HL-60 (cell line): ENCODE measurements at regions not wholly inside any gene's neighbourhood (a gene's known extent, or its start where the extent isn't known, plus 50 kb on each side); places are given as distances from the start of the nearest gene placed in this dataset.

ENCODE experiments used
- GABPA ChIP-seq: IDR thresholded peaks from 2 replicates; pipeline ENCODE4 v1.6.1; 2012; ENCODE audit warnings: low read depth
- POLR2AphosphoS5 ChIP-seq: IDR thresholded peaks from 2 replicates; pipeline ENCODE4 v1.6.1; 2012; ENCODE audit warnings: low read depth
- TF ChIP-seq, protein P1 (sequence below): IDR thresholded peaks from one replicate; pipeline ENCODE4 v1.5.1; 2011; ENCODE audit warnings: low read length, control low read depth, inconsistent platforms; ENCODE audit not compliant: insufficient read depth
- TF ChIP-seq, protein P2 (sequence below): IDR thresholded peaks from 2 replicates; pipeline ENCODE4 v1.6.1; 2012; ENCODE audit warnings: low read depth; ENCODE audit not compliant: insufficient replicate concordance

DNA sequence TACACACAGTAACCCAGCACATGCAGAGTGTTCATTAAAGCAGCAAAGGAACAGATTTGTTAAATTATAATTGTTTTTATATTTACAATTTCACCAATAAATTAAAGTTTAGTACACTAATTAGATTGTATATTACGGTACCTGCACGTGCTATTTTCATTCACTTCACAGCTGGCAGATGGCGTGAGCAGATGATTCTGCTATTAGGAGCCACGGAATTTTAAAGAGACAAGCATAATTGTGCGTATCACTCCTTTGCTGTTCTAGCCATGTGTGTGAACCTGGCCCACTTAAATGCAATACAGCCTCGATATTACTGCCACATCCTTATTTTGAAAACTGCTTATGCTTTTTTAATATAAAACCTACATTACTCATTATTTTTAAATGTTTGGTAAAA is 332.8 kb upstream of the SOX11 start:
- TF ChIP-seq, protein P1, sequence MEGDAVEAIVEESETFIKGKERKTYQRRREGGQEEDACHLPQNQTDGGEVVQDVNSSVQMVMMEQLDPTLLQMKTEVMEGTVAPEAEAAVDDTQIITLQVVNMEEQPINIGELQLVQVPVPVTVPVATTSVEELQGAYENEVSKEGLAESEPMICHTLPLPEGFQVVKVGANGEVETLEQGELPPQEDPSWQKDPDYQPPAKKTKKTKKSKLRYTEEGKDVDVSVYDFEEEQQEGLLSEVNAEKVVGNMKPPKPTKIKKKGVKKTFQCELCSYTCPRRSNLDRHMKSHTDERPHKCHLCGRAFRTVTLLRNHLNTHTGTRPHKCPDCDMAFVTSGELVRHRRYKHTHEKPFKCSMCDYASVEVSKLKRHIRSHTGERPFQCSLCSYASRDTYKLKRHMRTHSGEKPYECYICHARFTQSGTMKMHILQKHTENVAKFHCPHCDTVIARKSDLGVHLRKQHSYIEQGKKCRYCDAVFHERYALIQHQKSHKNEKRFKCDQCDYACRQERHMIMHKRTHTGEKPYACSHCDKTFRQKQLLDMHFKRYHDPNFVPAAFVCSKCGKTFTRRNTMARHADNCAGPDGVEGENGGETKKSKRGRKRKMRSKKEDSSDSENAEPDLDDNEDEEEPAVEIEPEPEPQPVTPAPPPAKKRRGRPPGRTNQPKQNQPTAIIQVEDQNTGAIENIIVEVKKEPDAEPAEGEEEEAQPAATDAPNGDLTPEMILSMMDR = no peak
- TF ChIP-seq POLR2AphosphoS5 = no peak
- TF ChIP-seq GABPA = no peak
- TF ChIP-seq, protein P2, sequence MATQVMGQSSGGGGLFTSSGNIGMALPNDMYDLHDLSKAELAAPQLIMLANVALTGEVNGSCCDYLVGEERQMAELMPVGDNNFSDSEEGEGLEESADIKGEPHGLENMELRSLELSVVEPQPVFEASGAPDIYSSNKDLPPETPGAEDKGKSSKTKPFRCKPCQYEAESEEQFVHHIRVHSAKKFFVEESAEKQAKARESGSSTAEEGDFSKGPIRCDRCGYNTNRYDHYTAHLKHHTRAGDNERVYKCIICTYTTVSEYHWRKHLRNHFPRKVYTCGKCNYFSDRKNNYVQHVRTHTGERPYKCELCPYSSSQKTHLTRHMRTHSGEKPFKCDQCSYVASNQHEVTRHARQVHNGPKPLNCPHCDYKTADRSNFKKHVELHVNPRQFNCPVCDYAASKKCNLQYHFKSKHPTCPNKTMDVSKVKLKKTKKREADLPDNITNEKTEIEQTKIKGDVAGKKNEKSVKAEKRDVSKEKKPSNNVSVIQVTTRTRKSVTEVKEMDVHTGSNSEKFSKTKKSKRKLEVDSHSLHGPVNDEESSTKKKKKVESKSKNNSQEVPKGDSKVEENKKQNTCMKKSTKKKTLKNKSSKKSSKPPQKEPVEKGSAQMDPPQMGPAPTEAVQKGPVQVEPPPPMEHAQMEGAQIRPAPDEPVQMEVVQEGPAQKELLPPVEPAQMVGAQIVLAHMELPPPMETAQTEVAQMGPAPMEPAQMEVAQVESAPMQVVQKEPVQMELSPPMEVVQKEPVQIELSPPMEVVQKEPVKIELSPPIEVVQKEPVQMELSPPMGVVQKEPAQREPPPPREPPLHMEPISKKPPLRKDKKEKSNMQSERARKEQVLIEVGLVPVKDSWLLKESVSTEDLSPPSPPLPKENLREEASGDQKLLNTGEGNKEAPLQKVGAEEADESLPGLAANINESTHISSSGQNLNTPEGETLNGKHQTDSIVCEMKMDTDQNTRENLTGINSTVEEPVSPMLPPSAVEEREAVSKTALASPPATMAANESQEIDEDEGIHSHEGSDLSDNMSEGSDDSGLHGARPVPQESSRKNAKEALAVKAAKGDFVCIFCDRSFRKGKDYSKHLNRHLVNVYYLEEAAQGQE = no peak
